BE2C (cell line): ENCODE measurements at regions not wholly inside any gene's neighbourhood (a gene's known extent, or its start where the extent isn't known, plus 50 kb on each side); places are given as distances from the start of the nearest gene placed in this dataset.

Source experiments
- DNase-seq: peaks from one replicate; pipeline ENCODE4 v3.0.0-alpha.2; 2020
- H3K27me3 ChIP-seq: fragments of 250-450 bp; sonication (Bioruptor Pico); 2 replicates; pipeline ENCODE4 v1.5.1; 2020; ENCODE audit warnings: mild to moderate bottlenecking
- H3K36me3 ChIP-seq: fragments of 250-450 bp; sonication (Bioruptor Pico); 2 replicates; pipeline ENCODE4 v1.5.1; 2020; ENCODE audit warnings: mild to moderate bottlenecking
- H3K4me1 ChIP-seq: fragments of 250-450 bp; sonication (Bioruptor Pico); 2 replicates; pipeline ENCODE4 v1.5.1; 2020
- H3K4me3 ChIP-seq: 2 replicates; pipeline ENCODE4 v1.5.1; 2011; ENCODE audit warnings: low read depth, low read length
- H3K9me3 ChIP-seq: fragments of 250-450 bp; sonication (Bioruptor Pico); 2 replicates; pipeline ENCODE4 v1.5.1; 2020
- CTCF ChIP-seq: IDR thresholded peaks from 2 replicates; pipeline ENCODE4 v1.5.1; 2012; ENCODE audit warnings: mild to moderate bottlenecking, low read depth, low read length

- DNase-seq = no peak
Measured at GRCh38 chr6:124885171-124885570, 77.1 kb upstream of the RNF217 start.

GRCh38 chr6:124887872-124888580 is 74.2 kb upstream of the RNF217 start:
- no peaks in the 10 kb centered on the region for H3K9me3 ChIP-seq
- no peaks in the 10 kb centered on the region for H3K27me3 ChIP-seq
- no peak overlapping the region for H3K4me3 ChIP-seq
- no peaks in the 10 kb centered on the region for H3K4me1 ChIP-seq
- no peak for DNase-seq
- no peak for TF ChIP-seq CTCF
- H3K36me3 ChIP-seq = no peaks in the 10 kb centered on the region

More at GRCh38 chr6:124885171-124885570, 77.1 kb upstream of the RNF217 start:
- Histone ChIP-seq H3K9me3 (no peaks in the 10 kb centered on the region), H3K4me1 (no peaks in the 10 kb centered on the region), H3K27me3 (no peaks in the 10 kb centered on the region), H3K4me3 (no peak overlapping the region), H3K36me3 (no peaks in the 10 kb centered on the region)
- no peak for TF ChIP-seq CTCF

GRCh38 chr6:124888581-124889371 is 73.5 kb upstream of the RNF217 start:
- H3K4me3 ChIP-seq = no peak overlapping the region
- H3K36me3 ChIP-seq = no peaks in the 10 kb centered on the region
- H3K4me1 ChIP-seq = no peaks in the 10 kb centered on the region
- no peaks in the 10 kb centered on the region for H3K9me3 ChIP-seq
- DNase-seq = no peak
- no peaks in the 10 kb centered on the region for H3K27me3 ChIP-seq
- TF ChIP-seq CTCF = no peak

GRCh38 chr6:124901084-124901483 is 61.2 kb upstream of the RNF217 start:
- Histone ChIP-seq H3K4me1 (no peaks in the 10 kb centered on the region), H3K9me3 (no peaks in the 10 kb centered on the region), H3K36me3 (no peaks in the 10 kb centered on the region), H3K4me3 (no peak overlapping the region), H3K27me3 (no peaks in the 10 kb centered on the region)
- no peak for DNase-seq
- no peak for TF ChIP-seq CTCF

GRCh38 chr6:124903797-124904196 is 58.4 kb upstream of the RNF217 start:
- no peak for TF ChIP-seq CTCF
- Histone ChIP-seq H3K9me3 (no peaks in the 10 kb centered on the region), H3K4me1 (no peaks in the 10 kb centered on the region), H3K4me3 (no peak overlapping the region), H3K27me3 (no peaks in the 10 kb centered on the region), H3K36me3 (no peaks in the 10 kb centered on the region)
- DNase-seq = no peak

- no peak for DNase-seq
- Histone ChIP-seq H3K36me3 (no peaks in the 10 kb centered on the region), H3K4me1 (no peaks in the 10 kb centered on the region), H3K4me3 (no peak overlapping the region), H3K27me3 (no peaks in the 10 kb centered on the region), H3K9me3 (no peaks in the 10 kb centered on the region)
- no peak for TF ChIP-seq CTCF
Measured at GRCh38 chr6:124907596-124907995, 54.6 kb upstream of the RNF217 start.
